Erythroblast (primary cell): ENCODE measurements at regions not wholly inside any gene's neighbourhood (a gene's known extent, or its start where the extent isn't known, plus 50 kb on each side); places are given as distances from the start of the nearest gene placed in this dataset.

Experiments used
- DNase-seq, 2 experiments: peaks; one replicate each; lab custom pipeline; 2025; lab: John Stamatoyannopoulos, UW
- GATA1 ChIP-seq: IDR thresholded peaks from 2 replicates; pipeline ENCODE4 v1.6.1; 2011; ENCODE audit warnings: low read depth, mild to moderate bottlenecking, control low read depth, low read length, moderate library complexity
- POLR2A ChIP-seq: IDR thresholded peaks from 2 replicates; pipeline ENCODE4 v1.6.1; 2011; ENCODE audit warnings: mild to moderate bottlenecking, low read length

DNA sequence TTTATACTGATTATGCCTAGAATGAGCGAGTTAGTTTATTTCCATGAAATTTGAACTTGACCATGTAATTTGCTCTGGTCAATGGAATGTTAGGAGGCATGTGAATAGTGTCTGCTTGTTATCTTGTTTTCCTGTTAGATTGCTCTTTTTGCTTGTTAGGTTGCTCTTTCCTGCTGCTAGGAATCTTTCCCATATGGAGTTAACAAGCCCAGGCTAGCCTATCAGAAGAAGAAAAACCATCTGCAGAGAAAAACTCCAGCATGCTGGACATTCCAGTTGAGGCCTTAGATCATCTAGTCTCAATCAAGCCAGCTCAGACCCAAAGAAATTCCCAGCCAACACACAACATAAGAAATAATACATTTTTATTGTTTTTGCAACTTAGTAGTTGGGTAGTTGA, 470.2 kb upstream of the AGTR1 start:
- no peak for DNase-seq

DNA sequence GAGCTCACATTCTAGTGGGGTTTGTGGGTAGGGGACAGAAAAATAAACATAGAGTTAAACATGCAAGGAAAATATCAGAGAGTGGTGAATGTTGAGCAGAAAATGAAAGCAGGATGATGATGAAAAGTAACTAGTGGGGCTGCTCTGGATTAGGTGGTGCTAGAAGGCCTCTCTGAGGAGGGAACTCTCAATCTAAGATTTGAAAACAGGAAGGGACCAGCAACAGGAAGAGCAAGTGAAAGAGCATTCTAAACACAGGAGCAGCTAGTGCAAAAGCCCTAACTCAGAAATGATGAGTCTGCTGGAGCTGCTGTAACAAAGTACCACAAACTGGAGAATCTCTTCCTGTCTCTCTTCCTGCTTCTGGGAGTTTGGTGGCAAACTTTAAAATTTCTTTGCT, 468.6 kb upstream of the AGTR1 start:
- DNase-seq: no peak
- no peak for TF ChIP-seq GATA1
- no peak for TF ChIP-seq POLR2A

More for the DNA sequence above, 470.2 kb upstream of the AGTR1 start:
- TF ChIP-seq GATA1 (no peak), POLR2A (no peak)

DNA sequence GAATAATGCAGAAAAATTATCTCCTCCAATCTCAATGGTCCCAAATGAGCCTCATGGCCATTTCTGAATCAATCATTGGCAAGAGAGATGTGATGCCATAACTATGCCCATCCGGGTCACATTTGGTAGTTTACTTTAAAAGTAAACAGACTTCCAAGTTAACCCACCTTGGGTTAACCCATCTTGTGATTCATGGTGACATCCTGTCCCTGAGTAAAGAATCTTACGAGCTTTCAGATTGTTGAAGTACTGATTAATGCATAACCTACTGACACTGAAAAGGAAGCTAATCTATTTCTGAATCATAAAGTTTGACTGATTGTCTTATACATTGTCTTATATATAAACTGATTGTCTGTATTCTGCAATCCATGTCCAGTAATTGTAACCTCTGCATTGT, 467.2 kb upstream of the AGTR1 start:
- DNase-seq: no peak

DNA sequence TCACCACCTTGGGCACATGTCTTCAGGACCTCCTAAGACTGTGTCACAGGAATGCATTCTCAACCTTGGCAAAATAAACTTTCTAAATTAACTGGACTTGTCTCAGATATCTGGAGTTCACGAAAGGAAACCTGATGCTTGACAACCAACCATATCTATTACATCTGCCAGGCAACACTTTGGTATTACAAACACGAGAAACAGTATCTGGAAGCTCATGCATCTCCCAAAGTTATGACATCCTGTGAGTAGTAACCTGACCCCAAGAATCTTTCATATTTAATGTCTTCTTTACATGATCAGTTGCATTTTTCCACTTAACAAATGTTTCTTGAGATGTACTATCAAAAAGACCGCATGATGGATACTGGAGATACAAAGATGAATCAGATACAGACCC, 465.3 kb upstream of the AGTR1 start:
- TF ChIP-seq GATA1 (no peak), POLR2A (no peak)
- DNase-seq: no peak

More for the DNA sequence above, 467.2 kb upstream of the AGTR1 start:
- TF ChIP-seq POLR2A (no peak), GATA1 (no peak)

DNA sequence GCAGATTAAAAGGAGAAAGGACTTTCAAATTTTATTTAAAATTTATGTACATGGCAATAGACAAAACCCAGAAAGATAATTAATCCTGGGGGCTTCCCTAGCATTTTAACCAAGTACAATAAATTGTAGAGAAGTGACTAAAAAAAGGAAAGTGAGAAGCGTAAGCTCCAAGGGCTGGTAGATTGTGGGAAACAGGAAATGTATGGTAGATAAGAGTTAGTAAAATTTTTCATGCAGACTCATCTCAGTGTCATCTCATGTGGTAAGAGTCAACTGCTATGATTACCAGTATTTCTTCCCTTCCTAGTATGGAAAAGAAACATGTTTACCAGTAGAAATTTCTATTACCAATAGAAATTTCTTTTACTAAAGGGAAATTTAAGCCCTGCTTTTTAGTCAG, 464.3 kb upstream of the AGTR1 start:
- TF ChIP-seq GATA1 (no peak), POLR2A (no peak)
- no peak for DNase-seq

DNA sequence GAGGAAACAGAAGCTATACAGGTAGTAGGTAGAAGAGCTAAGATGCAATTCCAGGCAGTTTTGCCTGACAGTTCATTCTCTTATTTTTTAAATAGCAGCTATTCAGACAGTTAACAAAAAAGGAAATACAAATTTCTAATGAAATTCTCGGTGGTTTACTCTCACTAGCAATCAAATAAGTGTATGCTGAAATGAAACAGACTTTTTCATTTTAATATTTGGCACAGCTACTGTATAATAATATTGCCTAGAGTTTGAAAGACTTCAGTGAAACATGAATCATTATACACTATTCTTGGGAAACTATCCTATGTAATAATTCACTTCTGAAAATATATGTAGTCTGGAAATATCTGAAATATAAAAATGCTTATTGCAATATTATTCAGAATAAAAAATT, 463.2 kb upstream of the AGTR1 start:
- DNase-seq: no peak

DNA sequence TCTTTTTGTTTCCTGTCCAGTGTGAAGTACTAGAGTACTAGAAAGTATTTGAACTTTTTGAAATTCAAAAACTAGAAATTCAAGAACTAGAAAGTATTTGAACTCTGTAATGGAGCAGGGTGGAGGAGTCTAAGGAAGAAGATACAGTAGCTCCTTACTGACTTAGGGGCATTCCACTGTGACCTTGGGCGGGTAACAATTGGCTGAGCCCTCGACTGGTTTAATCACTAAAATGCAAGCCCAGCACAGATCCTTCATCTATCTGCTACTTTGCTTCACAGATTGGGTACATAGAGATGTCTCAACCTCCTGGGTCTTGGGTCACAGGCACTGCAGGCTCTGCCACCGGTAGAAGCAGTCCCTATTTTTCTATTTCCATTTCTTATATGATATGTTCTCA, 462.1 kb upstream of the AGTR1 start:
- TF ChIP-seq POLR2A (no peak), GATA1 (no peak)
- DNase-seq: no peak

More for the DNA sequence above, 463.2 kb upstream of the AGTR1 start:
- TF ChIP-seq GATA1 (no peak), POLR2A (no peak)

DNA sequence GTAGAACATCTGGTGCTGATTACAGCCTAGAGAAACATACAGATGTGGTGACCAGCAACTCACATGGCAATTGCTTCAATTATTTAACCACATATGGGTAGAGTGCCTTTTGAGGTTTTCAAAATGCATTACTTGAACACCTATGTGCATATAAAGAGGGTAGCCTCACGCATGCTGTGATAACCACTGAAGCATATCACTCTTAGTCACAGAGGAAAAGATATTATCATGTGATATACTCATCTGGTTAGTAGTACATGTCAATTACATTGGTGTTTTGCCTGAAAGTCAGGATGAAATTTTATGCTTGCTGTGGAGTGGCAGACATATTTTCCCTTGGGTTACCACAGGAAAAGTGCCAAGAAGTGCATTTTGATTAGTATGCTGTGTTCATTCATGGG, 459.3 kb upstream of the AGTR1 start:
- TF ChIP-seq POLR2A (no peak), GATA1 (no peak)
- no peak for DNase-seq

DNA sequence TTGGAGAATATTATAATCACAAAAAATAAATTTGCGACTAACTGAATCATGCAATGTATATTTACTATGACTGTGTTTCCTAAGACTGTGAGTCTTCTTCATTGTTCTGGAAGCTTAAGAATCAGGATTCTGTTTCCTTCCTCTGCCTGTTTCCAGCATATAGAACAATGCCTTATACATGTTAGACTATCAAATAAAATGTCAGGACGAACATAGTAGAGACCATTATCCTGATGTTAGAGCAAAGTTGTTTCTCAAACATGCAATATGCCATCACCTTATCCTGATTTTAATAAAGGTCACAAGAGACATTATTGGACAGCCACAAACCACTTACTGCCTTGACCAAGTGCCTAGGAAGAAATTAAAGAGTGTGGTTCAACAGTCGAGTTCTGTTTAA, 457.4 kb upstream of the AGTR1 start:
- DNase-seq: no peak
- TF ChIP-seq POLR2A (no peak), GATA1 (no peak)

DNA sequence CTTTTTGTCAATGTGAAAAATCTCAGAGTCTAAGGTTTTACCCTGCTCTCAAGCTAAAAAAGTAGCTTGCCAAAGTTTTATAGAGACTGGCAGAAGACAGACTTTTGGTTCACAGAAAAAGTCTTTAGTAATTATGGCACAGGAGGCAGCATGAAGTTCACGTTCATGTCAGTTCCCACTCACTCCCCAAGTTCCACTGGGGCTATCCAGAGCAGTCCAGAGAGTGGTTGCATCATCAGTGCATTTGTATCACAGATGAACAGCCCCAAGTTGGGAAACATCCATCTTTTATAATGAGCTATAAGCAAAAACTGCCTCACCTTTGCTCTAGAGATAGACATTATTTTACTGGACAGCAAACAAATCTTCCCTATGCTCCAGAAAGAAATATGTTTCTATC, 454.1 kb upstream of the AGTR1 start:
- DNase-seq: no peak
- TF ChIP-seq GATA1 (no peak), POLR2A (no peak)

DNA sequence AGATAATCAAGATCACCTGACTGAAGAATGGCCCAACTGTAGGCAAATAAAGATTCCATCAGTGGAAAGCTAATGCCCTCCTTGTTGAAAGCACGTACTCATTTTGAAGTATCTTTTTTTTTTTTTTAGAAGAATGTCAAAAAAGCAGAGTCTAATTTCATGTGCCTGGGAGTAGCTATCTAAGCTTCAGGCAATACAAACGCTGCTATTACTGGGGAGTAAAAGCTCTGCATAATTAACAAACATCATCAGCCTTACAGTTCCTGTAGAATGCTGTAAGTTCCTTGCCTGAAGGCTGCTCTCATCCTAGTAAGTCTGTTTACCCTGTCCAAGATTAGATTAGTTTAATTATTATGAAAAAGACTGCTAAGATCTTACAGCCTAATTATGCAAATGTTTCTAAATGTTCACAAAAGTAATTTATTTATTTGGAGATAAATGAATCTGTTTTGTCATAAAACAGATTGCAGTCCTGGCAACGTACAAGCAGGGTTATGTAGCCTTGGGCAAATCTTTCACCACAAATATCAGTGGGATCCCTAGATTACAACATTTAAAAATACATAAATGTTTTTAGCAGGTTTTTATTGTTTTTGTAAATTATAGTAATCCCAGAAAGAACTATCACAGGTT, 451.3 kb upstream of the AGTR1 start:
- DNase-seq: no peak
- no peak for TF ChIP-seq POLR2A

DNA sequence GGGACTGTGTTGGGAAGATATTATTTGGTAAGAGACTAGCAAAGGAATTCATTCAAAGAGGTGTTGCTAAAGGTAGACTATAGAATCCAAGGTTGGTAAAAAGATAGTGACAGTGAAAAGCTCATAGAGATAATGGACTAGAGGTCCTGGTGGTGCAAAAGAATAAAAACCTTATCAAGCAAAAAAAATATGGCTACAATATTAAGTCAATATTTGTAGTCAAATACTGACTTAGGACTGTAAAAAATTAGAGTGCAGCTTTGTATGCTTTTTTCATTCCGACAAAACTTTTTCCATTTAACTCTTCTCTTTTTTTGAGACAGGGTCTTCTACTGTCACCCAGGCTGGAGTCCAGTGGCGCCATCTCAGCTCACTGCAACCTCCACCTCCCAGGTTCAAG, 444.0 kb upstream of the AGTR1 start:
- no peak for DNase-seq
- TF ChIP-seq POLR2A (no peak), GATA1 (no peak)

DNA sequence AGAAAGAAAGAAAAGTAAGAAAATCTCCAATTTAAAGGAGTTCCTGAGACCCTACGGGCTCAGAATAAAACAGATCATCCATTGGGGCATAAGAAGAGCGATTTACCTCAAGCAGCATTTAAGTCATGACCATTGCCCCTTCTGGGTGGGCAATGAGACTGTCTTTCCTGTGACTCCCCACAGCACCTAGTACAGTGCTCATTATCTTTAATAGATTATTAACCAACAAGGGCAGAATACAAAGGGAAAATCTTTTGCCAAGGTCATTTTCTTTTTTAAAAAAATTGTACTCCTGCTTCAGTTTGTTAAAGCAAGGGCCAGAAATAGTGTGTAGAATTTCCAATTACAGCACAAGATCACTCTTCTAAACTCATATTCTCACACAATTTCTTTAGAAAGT, 443.3 kb upstream of the AGTR1 start:
- no peak for TF ChIP-seq POLR2A
- TF ChIP-seq GATA1: no peak
- DNase-seq: no peak

DNA sequence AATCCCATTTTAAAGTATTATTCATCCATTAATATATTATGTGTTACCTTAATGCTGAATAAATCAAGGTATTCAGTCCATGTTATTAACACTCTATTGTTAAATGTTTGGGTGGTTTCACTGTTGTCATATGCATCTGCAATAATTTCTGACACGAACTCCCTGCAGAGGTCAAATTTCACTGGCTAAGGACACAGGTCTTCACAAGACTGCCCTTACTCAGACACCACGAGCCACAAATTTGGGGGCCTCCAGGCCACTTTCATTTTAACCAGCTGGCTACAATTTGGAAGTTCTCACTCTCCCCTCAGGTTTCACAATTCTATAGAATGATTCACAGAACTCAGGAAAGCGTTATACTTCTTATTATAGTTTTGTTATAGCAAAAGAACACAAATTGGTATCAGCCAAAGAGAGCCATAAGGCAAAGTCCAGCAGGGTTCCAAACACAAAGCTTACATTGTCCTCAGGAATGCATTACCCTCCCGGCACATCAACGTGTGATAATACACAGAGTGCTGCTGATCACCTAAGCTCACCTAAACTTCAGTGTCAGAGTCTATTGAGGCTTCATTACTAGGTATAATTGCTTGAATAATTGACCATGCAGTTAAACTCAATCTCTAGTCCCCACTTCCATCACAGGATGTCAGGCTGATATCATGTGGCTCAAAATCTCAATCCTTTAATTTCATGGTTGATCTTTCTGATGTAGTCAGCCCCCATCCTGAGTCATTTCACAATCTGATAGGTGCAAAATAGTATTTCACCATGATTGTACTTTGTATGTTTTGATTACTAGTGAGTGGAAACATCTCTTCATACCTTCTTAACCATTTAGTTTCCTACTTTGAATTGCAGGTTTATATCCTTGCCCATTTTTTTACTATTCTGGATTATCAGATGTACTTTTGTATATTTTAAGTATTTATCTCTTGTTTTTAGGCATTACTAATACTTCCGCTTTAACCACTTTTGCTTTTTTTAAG, 441.4 kb upstream of the AGTR1 start:
- no peak for DNase-seq
- no peak for TF ChIP-seq POLR2A
- TF ChIP-seq GATA1: no peak
